Endothelial cell of umbilical vein (primary cell): ENCODE measurements at regions not wholly inside any gene's neighbourhood (a gene's known extent, or its start where the extent isn't known, plus 50 kb on each side); places are given as distances from the start of the nearest gene placed in this dataset.

ENCODE experiments used
- BruUV-seq: library from RNA; stranded (reverse); fragments of 400-500 nt; replicated peaks from 2 replicates; lab custom pipeline; 2021; lab: Mats Ljungman, UMichigan
- CTCF ChIA-PET: fragments of 300-600, 350-600 bp; sonication (Branson Sonifier 250); formaldehyde crosslinking; loops from one replicate; lab custom pipeline; 2021; ENCODE audit warnings: antibody characterized with exemption, inconsistent platforms; lab: Charles Lee
- POLR2A ChIA-PET: fragments of 300-600, 350-600 bp; sonication (Branson Sonifier 250); formaldehyde crosslinking; loops from one replicate; lab custom pipeline; 2021; ENCODE audit warnings: antibody characterized with exemption, inconsistent platforms; lab: Charles Lee
- DNase-seq: peaks from one replicate; pipeline ENCODE4 v3.0.0-alpha.2; 2011; ENCODE audit warnings: low read depth, low spot score
- FAIRE-seq: peaks from 2 replicates; lab custom pipeline; 2011; peaks lifted over from hg19 to GRCh38; lab: Jason Lieb, UNC
- H2AFZ ChIP-seq: 2 replicates; pipeline ENCODE4 v1.6.0; 2012; ENCODE audit warnings: low read depth, low read length, control low read depth, inconsistent platforms
- H3K27ac ChIP-seq: 2 replicates; pipeline ENCODE4 v1.5.1; 2011; ENCODE audit warnings: low read depth, mild to moderate bottlenecking, control low read depth, low read length, moderate library complexity; ENCODE audit not compliant: insufficient read depth
- H3K27me3 ChIP-seq, 2 experiments: 2 replicates each; pipeline versions ENCODE4 v1.6.0 to v1.6.1; 2011; ENCODE audit warnings: low read length in 2 of 2, mixed read lengths in 1 of 2; ENCODE audit not compliant: control insufficient read depth in 2 of 2, insufficient read depth in 2 of 2
- H3K36me3 ChIP-seq, 2 experiments: 2 replicates in 1 of 2; 3 replicates in 1 of 2; pipeline ENCODE4 v1.5.1; 2011; ENCODE audit warnings: low read length in 2 of 2, mild to moderate bottlenecking in 1 of 2, moderate library complexity in 1 of 2; ENCODE audit not compliant: control insufficient read depth in 2 of 2, insufficient read depth in 2 of 2; ENCODE audit errors: extremely low read depth in 1 of 2
- H3K4me1 ChIP-seq: 3 replicates; pipeline ENCODE4 v1.5.1; 2011; ENCODE audit warnings: mild to moderate bottlenecking, low read length; ENCODE audit not compliant: control insufficient read depth, insufficient read depth; ENCODE audit errors: extremely low read depth
- H3K4me2 ChIP-seq: 2 replicates; pipeline ENCODE4 v1.6.1; 2011; ENCODE audit warnings: low read length, control low read depth, mixed read lengths; ENCODE audit not compliant: insufficient read depth
- H3K4me3 ChIP-seq, 3 experiments: fragments of 200-600 bp in 1 of 3; sonication (generic), shearing (Covaris generic) in 1 of 3; replicated peaks in 1 of 3; 2 replicates each; pipeline ENCODE4 v1.5.1; 2011 to 2016; ENCODE audit warnings: control low read depth in 3 of 3, low read length in 3 of 3, mild to moderate bottlenecking in 2 of 3, inconsistent platforms in 1 of 3, low read depth in 1 of 3, moderate library complexity in 1 of 3; ENCODE audit not compliant: insufficient read depth in 1 of 3
- H3K79me2 ChIP-seq: 2 replicates; pipeline ENCODE4 v1.6.0; 2012; ENCODE audit warnings: low read length, inconsistent platforms; ENCODE audit not compliant: control insufficient read depth, insufficient read depth
- H3K9ac ChIP-seq: replicated peaks from 2 replicates; pipeline ENCODE3; 2011; ENCODE audit warnings: low read length, control low read depth; ENCODE audit not compliant: insufficient read depth; ENCODE audit errors: extremely low read depth
- H3K9me1 ChIP-seq: replicated peaks from 3 replicates; pipeline ENCODE4 v1.6.0; 2011; ENCODE audit warnings: mild to moderate bottlenecking, low read length; ENCODE audit not compliant: control insufficient read depth, insufficient read depth; ENCODE audit errors: extremely low read depth
- H3K9me3 ChIP-seq: replicated peaks from 2 replicates; pipeline ENCODE4 v1.5.1; 2012; ENCODE audit warnings: low read length, inconsistent platforms; ENCODE audit not compliant: control insufficient read depth, insufficient read depth
- H4K20me1 ChIP-seq: replicated peaks from 2 replicates; pipeline ENCODE3; 2011; ENCODE audit warnings: mild to moderate bottlenecking, low read length; ENCODE audit not compliant: control insufficient read depth, insufficient read depth; ENCODE audit errors: extremely low read depth
- CTCF ChIP-seq, 2 donors: IDR thresholded peaks; 1 replicate in 1 of 2; 2 replicates in 1 of 2; pipeline ENCODE4 v1.5.1; 2011; ENCODE audit warnings: low read length in 2 of 2, mild to moderate bottlenecking in 2 of 2, moderate library complexity in 2 of 2, control low read depth in 1 of 2, inconsistent platforms in 1 of 2, low read depth in 1 of 2; ENCODE audit not compliant: insufficient read depth in 1 of 2; ENCODE audit errors: extremely low read depth in 1 of 2
- EZH2 ChIP-seq: IDR thresholded peaks from 2 replicates; pipeline ENCODE4 v1.6.1; 2012; ENCODE audit warnings: borderline replicate concordance, low read depth, mild to moderate bottlenecking, moderate library complexity, low read length, inconsistent platforms; ENCODE audit not compliant: severe bottlenecking
- FOS ChIP-seq: IDR thresholded peaks from 2 replicates; pipeline ENCODE4 v1.6.1; 2011; ENCODE audit warnings: mild to moderate bottlenecking, low read length, moderate library complexity, borderline replicate concordance; ENCODE audit not compliant: insufficient read depth
- GATA2 ChIP-seq: IDR thresholded peaks from 2 replicates; pipeline ENCODE4 v1.7.0; 2011; ENCODE audit warnings: low read depth, mild to moderate bottlenecking, moderate library complexity, mixed read lengths, low read length; ENCODE audit not compliant: insufficient read length, insufficient read depth
- JUN ChIP-seq: IDR thresholded peaks from 2 replicates; pipeline ENCODE4 v1.6.1; 2011; ENCODE audit warnings: borderline replicate concordance, low read depth; ENCODE audit not compliant: insufficient read length, insufficient read depth
- MYC ChIP-seq: IDR thresholded peaks from one replicate; pipeline ENCODE4 v1.6.1; 2011; ENCODE audit warnings: mild to moderate bottlenecking, low read depth, low read length
- POLR2A ChIP-seq: IDR thresholded peaks from 2 replicates; pipeline ENCODE4 v1.6.1; 2012; ENCODE audit warnings: low read depth, mild to moderate bottlenecking, control low read depth, low read length
- POLR2AphosphoS5 ChIP-seq: IDR thresholded peaks from 2 replicates; pipeline ENCODE4 v1.6.1; 2012; ENCODE audit warnings: low read depth, mild to moderate bottlenecking, control low read depth, low read length, moderate library complexity; ENCODE audit not compliant: insufficient read depth
- dilution Hi-C: fragments of 300-500 bp; cut with MboI; formaldehyde crosslinking; loops from one replicate; pipeline ENCODE4 v1.15.0; 2019; ENCODE audit warnings: low sequenced_read_pairs; ENCODE audit not compliant: extremely low pct_ligation_motif_present
- intact Hi-C: fragments of 100-400 bp; cut with micrococcal nuclease; formaldehyde crosslinking; loops from one replicate; pipeline ENCODE4 v1.10.0; 2022
- TF ChIP-seq, protein P1 (sequence below): IDR thresholded peaks from 2 replicates; pipeline ENCODE4 v1.6.1; 2011; ENCODE audit not compliant: insufficient read depth, insufficient read length

DNA sequence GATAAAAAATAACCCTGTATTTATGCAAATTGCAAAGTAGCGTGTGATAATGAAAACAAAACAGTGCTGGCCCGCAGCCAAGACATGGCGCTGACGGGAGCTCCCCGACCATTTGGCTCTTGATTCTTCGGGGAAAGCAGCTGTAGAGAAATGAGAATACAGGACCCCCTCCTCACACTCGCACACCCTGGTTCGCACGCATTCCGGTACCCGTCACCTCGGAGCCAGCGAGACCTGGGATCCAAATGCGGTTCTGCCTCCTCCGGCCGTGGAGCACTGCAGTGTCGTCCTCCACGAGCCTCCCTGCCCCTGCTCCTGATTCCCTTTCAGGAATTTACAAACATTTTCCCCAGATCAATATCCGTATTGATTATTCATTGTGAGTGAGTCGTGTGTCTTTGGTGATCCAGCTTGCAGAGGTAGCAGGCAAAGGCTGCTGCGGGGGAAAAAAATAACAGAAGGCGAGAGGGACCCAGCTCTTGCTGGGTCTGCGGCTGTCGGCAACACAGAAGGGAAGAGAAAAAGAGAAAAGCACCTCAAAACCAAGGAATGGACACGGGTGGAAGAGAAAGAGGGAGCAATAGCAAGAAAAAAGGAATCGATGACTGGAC is 184.1 kb upstream of the ZFHX3 start:
- CTCF ChIA-PET = no interaction called here
- H3K9ac ChIP-seq = no peak overlapping the region
- dilution Hi-C loops (no loop called here), intact Hi-C loops (no loop called here)
- no peaks in the 10 kb centered on the region for H3K36me3 ChIP-seq
- no peak overlapping the region for H3K4me2 ChIP-seq
- H2AFZ ChIP-seq = no peak overlapping the region
- H3K9me3 ChIP-seq = no peaks in the 10 kb centered on the region
- no peaks in the 10 kb centered on the region for H3K9me1 ChIP-seq
- H3K79me2 ChIP-seq = no peaks in the 10 kb centered on the region
- no peak overlapping the region for H3K27ac ChIP-seq
- DNase-seq (no peak), FAIRE-seq (no peak)
- no TSS peak for BruUV-seq
- no peaks in the 10 kb centered on the region for H3K27me3 ChIP-seq
- no peaks in the 10 kb centered on the region for H3K4me1 ChIP-seq
- no peak for TF ChIP-seq EZH2
- TF ChIP-seq JUN = no peak
- TF ChIP-seq GATA2 = no peak
- no peak for TF ChIP-seq POLR2A
- TF ChIP-seq, protein P1, sequence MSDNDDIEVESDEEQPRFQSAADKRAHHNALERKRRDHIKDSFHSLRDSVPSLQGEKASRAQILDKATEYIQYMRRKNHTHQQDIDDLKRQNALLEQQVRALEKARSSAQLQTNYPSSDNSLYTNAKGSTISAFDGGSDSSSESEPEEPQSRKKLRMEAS = no peak
- TF ChIP-seq MYC = no peak
- no peak overlapping the region for H3K4me3 ChIP-seq
- POLR2A ChIA-PET = no interaction called here
- no peaks in the 10 kb centered on the region for H4K20me1 ChIP-seq

- FAIRE-seq (no peak), DNase-seq (no peak)
- no peak for TF ChIP-seq GATA2
- no peak for TF ChIP-seq CTCF (IDR thresholded peaks at IDR 0.05; ENCODE audit: extremely low read depth in 1 of 2, insufficient read depth in 1 of 2, low read depth in 1 of 2, low read length in 2 of 2)
- TF ChIP-seq FOS = no peak
- TF ChIP-seq POLR2A = no peak
- TF ChIP-seq POLR2AphosphoS5 = no peak
- TF ChIP-seq MYC = no peak
- TF ChIP-seq, protein P1 = no peak
- no peak for TF ChIP-seq JUN
- no peak for TF ChIP-seq EZH2
- no peaks in the 10 kb centered on the region for H3K4me1 ChIP-seq
- dilution Hi-C loops = no loop called here
- no peaks in the 10 kb centered on the region for H3K27me3 ChIP-seq
- no peak overlapping the region for H2AFZ ChIP-seq
- intact Hi-C loops = no loop called here
- no peak overlapping the region for H3K9ac ChIP-seq
- H3K79me2 ChIP-seq = no peaks in the 10 kb centered on the region
- H4K20me1 ChIP-seq = no peaks in the 10 kb centered on the region
- no peak overlapping the region for H3K4me2 ChIP-seq
- ChIA-PET CTCF (no interaction called here), POLR2A (no interaction called here)
- H3K9me3 ChIP-seq = no peaks in the 10 kb centered on the region
- no peak overlapping the region for H3K4me3 ChIP-seq
- no TSS peak for BruUV-seq
- no peaks in the 10 kb centered on the region for H3K36me3 ChIP-seq
- no peaks in the 10 kb centered on the region for H3K9me1 ChIP-seq
- H3K27ac ChIP-seq = no peak overlapping the region
Observed at GRCh38 chr16:73231379-73231778, 183.5 kb upstream of the ZFHX3 start.
